Stimulated activated CD8-positive, alpha-beta memory T cell treated with anti-CD3 and anti-CD28 coated beads, Interleukin-7, amount 100 ng/mL, for 48 hours (primary cell): ENCODE measurements at regions not wholly inside any gene's neighbourhood (a gene's known extent, or its start where the extent isn't known, plus 50 kb on each side); places are given as distances from the start of the nearest gene placed in this dataset.

ENCODE experiments used
- DNase-seq, 2 donors: peaks; one replicate each; pipeline ENCODE4 v3.0.0-alpha.2; 2020; ENCODE audit warnings: low read depth in 1 of 2; ENCODE audit errors: extremely low read depth in 1 of 2

GRCh38 chr4:164379694-164380093, 374.2 kb upstream of the SMIM31 start:
- no peak for DNase-seq

GRCh38 chr4:164381859-164382258, 372.1 kb upstream of the SMIM31 start:
- DNase-seq = no peak

GRCh38 chr4:164383058-164383357, 370.9 kb upstream of the SMIM31 start:
- DNase-seq = no peak

GRCh38 chr4:164383358-164384220, 370.3 kb upstream of the SMIM31 start:
- no peak for DNase-seq

DNA sequence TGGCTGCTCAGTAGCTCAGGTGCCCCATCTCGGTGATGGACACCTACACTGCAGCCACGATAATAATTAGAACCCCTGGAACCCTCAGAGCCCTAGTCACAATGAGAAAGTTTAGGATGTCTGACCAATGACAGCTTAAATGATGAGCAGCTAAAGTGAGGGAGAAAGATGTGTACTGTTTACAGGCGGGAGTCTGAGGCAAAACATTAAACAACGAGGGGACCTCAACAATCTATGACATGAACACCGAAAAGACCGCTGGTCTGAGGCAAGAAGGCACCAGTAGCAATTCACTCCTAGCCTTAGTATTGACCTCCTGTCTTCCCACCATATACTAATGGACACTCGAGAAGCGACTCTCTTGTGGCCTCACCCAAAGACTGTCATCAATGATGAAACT, 369.5 kb upstream of the SMIM31 start:
- DNase-seq = no peak

- DNase-seq = no peak
These were observed 357.5 kb upstream of the SMIM31 start for GRCh38 chr4:164396439-164396838.

DNA sequence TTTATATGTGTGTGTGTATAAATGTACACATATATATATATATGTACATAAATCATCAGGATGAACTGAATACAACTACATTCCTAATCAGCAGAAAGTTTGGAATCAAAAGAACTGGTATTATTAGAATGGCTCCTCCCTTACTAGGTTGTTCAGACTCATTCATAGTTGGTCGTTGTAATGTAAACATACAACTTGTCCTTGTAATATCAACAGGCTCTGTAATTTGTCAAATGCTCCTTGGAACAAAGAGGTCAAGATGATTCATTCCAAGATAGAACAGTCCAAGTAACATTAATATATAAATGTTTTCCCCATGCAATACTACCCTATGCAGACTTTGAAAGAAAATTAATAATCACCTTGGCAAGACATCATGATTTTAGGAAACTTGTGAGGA, 351.4 kb upstream of the SMIM31 start:
- DNase-seq = no peak

- no peak for DNase-seq
These were observed 348.2 kb upstream of the SMIM31 start for GRCh38 chr4:164405774-164406173.

- DNase-seq = no peak
These were observed 345.1 kb upstream of the SMIM31 start for GRCh38 chr4:164408831-164409230.

GRCh38 chr4:164410401-164410800, 343.5 kb upstream of the SMIM31 start:
- DNase-seq = no peak

DNA sequence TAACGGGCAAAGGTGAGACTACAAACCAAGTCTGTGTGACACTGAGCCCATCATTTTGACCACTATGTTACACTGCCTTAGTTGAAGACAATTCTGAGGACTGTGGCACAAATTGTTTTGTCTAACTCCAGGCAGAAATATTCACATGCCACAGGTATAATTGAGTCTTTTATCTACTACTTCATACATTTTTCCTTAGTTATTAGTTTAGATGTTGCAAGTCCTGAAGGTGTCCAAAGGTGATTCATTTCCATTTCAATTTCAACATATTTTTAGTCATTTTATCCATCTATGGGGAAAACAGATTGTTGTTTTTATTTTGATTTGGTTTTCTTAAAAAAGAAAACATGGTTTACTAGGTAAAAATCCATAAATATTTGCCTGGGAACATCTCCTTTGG, 341.7 kb upstream of the SMIM31 start:
- no peak for DNase-seq

DNA sequence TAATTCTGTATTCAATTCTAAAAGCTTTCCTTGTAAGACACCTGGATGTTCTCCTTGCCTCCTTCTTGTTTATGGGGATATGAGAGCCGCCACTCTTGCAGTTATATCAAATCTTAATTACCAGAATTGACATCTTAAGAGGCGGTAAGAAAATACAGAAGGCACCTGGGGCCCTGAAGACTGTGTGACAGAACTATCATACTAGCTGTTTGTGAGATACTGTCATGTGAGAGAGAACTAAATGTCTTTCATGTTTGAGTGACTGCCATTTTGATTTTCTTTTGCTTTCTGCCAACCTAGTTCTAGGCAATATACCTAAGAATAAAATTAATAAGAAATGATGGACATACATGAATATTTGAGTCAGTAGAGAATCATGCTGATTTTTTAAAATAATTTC, 340.2 kb upstream of the SMIM31 start:
- no peak for DNase-seq

- DNase-seq = no peak
These were observed 330.1 kb upstream of the SMIM31 start for GRCh38 chr4:164423819-164424218.

GRCh38 chr4:164424846-164425245, 329.1 kb upstream of the SMIM31 start:
- no peak for DNase-seq

DNA sequence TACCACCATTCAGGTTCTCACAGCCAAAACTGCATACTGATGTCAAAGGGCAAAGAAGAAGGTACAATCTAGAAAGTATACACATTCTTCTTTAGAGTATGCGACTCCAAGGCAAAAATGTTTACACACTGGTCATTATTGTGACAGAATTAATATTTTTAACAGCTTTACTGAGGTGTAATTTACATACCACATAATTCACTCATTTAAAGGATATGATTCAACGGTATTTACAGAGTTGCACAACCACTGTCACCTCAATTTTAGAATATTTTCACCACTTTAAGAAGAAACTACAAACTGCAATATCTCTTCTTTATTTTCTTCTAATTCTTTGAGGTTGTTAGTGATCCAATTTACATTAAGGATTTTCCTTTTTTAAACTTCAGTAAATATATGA, 325.4 kb upstream of the SMIM31 start:
- DNase-seq = no peak

GRCh38 chr4:164438321-164438720, 315.6 kb upstream of the SMIM31 start:
- DNase-seq = no peak

GRCh38 chr4:164439037-164439436, 314.9 kb upstream of the SMIM31 start:
- DNase-seq = no peak

- no peak for DNase-seq
These were observed 313.7 kb upstream of the SMIM31 start for GRCh38 chr4:164440199-164440598.

DNA sequence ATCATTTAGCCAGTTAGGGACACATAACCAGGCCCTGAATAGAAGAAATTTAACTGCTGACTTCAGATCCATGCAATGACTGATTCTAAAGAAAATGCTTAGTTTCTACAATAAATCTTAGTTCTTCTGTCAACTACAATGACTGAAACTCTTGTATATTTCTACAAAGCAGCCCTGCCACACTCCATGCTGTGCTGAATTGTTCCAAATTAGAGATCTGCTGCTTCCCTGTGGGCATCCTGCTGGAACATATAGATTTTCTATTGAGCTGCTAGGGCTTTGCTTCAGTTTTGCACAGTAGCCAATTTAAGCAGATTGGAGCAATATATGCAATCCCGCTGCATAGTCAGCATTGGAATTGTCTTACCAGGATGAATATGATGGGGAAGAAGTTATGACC, 312.8 kb upstream of the SMIM31 start:
- no peak for DNase-seq

- DNase-seq = no peak
These were observed 311.8 kb upstream of the SMIM31 start for GRCh38 chr4:164442180-164442579.

DNA sequence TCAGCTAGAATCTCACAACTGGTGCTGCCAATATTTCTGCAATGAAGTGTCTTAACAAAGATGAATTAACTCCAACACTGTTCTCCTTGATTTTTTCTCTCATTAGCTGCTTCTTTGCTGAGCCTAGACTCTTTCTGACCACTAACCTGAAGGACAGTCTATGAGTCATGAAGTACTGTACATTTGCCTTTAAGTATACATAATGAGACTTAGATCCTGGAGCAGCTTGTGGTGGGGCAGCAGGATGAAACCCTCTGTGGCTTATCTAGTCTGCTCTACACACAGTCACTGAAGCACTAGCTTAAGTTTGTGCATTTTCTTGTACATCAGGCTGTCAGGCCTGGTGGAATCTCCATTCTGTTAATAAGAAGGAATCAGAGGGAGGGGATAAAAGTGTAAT, 307.4 kb upstream of the SMIM31 start:
- DNase-seq = no peak

GRCh38 chr4:164461901-164462300, 292.0 kb upstream of the SMIM31 start:
- no peak for DNase-seq

- no peak for DNase-seq
These were observed 291.5 kb upstream of the SMIM31 start for GRCh38 chr4:164462471-164462870.
